ENCODE measurements at regions not wholly inside any gene's neighbourhood (a gene's known extent, or its start where the extent isn't known, plus 50 kb on each side); places are given as distances from the start of the nearest gene placed in this dataset.
"Not testable (repeated sequence)": the region's sequence is repeated elsewhere in the genome, so short reads cannot be mapped to it uniquely, and the experiment has no call there.

GRCh38 chr5:18461766-18462165 lies 827.5 kb downstream of the TAF11L14 start:
- DNase-seq (ENCODE audit: low read depth), result no peak

DNA sequence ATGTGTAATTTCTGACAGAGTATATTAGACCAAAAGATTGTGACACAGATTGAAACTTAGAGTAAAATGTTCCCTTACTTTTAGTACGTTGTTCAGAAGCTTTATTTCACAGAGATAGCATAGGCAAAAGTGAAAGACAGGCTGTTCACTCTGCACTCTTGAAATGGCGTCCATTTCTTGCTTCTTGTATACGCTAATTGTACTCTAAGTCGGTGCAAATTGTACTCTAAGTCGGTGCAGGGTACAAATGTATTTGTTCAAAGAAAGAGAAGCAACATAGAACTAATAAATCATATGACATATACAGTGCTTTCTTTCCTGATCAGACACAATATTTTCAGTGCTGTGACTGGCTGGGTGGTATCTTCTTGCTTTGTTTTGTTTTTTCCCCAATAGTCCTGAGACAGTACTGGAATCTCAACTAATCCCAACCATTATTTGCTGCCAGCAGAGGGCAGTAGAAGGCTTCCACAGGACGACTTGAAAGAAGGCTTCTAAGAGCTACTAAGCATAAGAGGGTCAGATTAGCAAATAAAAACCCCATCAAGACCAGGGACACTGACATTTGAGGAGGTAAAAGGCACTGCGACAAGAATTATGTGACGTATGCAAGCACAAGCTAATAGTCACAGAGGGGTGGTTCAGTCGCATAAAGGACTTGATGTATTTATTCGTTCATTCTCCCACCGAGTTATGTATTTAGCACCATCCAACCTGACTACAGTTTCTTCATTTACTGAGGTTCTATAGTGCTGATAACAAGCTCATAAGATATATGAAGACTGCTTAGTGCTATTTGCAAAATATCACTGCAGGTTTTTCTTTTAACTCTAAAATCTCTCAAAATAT lies 831.8 kb downstream of the TAF11L14 start:
- peak; percentile 15 for DNase-seq (ENCODE audit: low read depth)

DNA sequence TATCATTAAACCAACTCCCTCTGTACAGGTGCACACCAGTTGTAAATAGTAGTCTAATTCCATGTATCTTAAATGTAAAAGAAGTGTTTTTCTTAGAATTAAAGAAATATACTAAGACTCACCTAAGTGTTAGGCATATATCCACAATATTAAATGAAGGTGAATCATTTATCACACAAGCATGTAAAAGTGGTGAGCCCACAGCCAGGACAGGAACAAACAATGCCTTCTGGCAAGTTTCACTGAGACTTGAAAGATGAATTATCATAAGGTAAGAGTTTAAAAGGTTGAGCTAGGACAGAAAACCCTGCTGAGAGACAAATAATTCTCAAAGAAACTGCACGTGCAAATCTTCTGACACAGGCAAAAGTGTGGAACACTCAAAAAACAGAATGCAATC lies 832.5 kb downstream of the TAF11L14 start:
- DNase-seq (ENCODE audit: low read depth), result no peak

DNA sequence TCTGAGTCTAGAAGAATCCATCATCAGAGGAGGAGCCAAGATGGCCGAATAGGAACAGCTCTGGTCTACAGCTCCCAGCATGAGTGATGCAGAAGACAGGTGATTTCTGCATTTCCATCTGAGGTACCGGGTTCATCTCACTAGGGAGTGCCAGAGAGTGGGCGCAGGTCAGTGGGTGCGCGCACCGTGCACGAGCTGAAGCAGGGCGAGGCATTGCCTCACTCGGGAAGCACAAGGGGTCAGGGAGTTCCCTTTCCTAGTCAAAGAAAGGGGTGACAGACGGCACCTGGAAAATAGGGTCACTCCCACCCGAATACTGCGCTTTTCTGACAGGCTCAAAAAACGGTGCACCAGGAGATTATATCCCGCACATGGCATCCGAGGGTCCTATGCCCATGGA lies 837.5 kb downstream of the TAF11L14 start:
- DNase-seq (ENCODE audit: low read depth), result not testable (repeated sequence)

- DNase-seq (ENCODE audit: low read depth), result no peak
Observed at GRCh38 chr5:18483451-18483850, 849.2 kb downstream of the TAF11L14 start.

- no peak for DNase-seq (ENCODE audit: low read depth)
Observed at GRCh38 chr5:18487928-18488480, 853.7 kb downstream of the TAF11L14 start.

DNA sequence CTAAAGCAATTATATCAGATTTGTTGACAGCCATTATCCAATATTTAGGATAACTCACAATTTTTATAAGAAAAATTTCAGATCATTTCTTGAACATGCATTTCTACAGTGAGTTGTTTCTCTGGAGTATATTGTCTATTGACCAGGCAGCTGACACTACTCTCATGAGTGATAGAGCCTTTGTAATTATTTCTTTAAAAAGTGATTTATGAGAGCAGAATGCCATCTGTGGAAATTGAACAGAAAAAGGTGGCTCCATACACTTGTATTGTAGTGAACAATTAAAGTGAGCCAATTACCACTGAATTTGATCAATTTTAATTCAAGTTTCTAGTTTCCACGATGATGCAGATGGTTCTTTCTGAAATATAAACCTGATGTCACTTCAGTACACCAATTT lies 855.4 kb downstream of the TAF11L14 start:
- no peak for DNase-seq (ENCODE audit: low read depth)

DNA sequence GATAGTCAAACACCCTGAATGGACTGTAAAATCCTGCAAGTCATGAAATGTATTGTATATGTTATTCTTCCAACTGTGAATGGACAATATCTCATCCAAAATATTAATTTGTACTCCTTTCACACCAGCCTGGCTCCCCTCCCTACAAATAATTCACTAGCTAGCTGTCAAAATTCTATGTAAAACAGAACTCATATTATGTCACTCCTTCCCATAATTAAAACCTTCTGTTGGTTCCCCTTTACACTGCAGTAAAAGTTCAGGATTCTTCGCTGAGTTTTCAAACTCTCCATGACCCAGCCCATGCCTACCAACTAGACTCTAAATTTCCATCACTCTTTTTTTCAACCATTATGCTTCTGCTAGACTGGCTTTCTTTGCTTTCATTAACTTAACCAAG lies 857.1 kb downstream of the TAF11L14 start:
- no peak for DNase-seq (ENCODE audit: low read depth)

DNA sequence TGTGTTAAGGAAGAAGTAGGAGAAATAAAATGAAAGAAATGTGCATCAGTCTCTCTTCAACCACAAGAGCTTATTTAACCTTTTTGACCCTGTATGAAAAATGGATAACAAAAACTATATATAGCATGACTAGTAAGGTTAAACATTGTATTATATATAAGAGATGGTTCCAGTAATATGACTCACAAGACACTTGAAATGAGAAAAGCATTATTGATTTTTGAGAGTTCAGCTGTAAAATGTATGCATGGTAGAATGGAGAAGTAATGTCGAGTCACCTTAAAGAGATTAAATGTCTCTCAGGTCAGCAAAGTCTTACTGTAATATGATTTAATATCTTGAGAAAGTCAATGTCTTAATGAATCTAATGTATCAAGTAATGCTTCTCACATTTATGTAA lies 860.9 kb downstream of the TAF11L14 start:
- DNase-seq (ENCODE audit: low read depth), result no peak

DNA sequence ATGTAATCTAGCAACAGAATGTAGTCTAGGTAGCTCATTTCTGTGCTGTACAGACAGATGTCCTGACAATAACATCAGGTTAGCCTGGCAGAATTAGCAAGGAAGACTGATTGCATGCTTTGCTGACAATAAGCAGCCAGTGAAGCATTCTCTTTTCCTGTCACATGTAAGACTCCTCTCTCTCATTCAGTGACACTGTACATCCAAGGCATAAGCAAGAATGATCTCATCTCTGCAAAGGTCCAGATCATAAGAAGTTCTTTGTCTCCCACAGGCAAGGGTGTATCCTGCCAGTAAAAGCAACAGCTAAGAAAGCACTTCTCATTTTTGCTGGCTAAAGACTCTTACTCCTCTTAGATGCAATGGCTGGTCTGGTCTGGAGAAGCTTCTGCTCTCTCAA lies 861.8 kb downstream of the TAF11L14 start:
- DNase-seq (ENCODE audit: low read depth), result no peak

- no peak for DNase-seq (ENCODE audit: low read depth)
Observed at GRCh38 chr5:18497089-18497488, 862.8 kb downstream of the TAF11L14 start.

DNA sequence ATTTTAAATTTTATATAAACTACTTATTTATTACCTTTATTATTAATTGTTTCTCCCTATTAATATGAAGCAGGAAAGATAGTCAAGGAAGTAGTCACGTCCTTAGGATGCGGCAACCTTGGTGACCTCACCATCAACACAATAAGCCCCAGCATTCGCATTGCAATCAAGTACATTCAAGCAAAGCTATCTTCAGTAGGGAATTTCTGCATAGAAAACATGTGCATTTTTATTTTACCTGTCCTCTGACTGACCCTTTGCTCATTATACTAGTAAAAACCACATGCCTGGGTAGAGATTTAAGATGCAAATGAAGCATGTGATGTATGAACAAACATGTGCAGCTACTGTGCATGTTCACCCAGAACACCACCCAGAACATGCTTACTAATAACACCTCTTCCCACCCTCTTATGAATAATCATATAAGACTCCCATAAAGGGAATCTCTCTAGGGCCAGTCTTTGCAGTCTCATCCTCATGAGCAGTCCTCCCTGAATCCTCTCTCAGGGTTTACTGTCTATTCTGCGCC lies 869.6 kb downstream of the TAF11L14 start:
- no peak for DNase-seq (ENCODE audit: low read depth)

GRCh38 chr5:18507114-18507513 lies 872.9 kb downstream of the TAF11L14 start:
- no peak for DNase-seq (ENCODE audit: low read depth)

- no peak for DNase-seq (ENCODE audit: low read depth)
Observed at GRCh38 chr5:18517641-18518380, 883.6 kb downstream of the TAF11L14 start.

GRCh38 chr5:18523380-18523779 lies 889.1 kb downstream of the TAF11L14 start:
- no peak for DNase-seq (ENCODE audit: low read depth)

GRCh38 chr5:18526792-18527405 lies 892.6 kb downstream of the TAF11L14 start:
- DNase-seq (ENCODE audit: low read depth), result no peak

DNA sequence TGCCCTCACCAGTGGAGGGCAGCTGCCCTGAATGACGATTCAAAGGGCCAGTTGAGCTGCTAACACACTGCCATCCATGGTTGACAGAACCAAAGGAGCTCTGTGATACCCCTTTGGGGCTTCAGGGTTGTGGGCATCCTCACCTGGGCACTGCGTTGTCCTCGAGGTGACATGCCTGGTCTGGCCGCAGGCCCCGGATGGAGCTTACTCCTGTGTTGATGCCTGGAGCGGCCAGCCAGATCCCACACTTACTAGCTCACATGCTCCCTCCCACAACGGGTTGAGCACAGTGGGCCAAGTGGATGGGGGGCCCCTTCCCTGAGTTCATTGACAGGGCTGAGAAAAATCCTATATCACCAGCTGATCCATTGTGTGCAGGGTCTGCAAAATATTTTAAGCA lies 898.9 kb downstream of the TAF11L14 start:
- no peak for DNase-seq (ENCODE audit: low read depth)

DNA sequence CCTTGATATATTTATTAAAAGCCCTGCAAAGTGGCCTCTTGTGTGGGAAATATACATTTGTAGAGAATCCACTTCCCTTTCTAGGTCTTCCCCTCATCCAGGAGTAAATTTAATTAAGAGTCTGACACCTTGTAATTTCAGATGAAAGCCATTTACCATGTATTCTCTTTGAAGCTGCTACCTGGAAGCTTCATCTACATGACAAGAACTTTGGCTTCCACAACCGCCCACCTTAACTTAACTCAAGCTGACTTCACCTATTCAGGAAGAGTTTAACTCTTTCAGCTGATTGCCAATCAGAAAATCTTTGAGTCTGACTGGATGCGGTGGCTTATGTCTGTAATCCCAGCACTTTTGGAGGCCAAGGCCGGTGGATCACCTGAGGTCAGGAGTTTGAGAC lies 899.9 kb downstream of the TAF11L14 start:
- DNase-seq (ENCODE audit: low read depth), result no peak

DNA sequence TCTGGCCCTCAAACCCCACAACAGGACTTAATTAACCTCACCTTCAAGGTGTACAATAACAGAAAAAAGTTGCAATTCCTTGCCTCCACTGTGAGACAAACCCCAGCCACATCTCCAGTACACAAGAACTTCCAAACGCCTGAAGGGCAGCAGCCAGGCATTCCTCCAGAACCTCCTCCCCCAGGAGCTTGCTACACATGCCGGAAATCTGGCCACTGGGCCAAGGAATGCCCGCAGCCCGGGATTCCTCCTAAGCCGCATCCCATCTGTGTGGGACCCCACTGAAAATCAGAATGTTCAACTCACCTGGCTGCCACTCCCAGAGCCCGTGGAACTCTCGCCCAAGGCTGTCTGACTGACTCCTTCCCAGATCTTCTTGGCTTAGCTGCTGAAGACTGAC lies 901.5 kb downstream of the TAF11L14 start:
- not testable (repeated sequence) for DNase-seq (ENCODE audit: low read depth)

- DNase-seq (ENCODE audit: low read depth), result no peak
Observed at GRCh38 chr5:18544421-18544820, 910.2 kb downstream of the TAF11L14 start.

- no peak for DNase-seq (ENCODE audit: low read depth)
Observed at GRCh38 chr5:18546591-18546990, 912.3 kb downstream of the TAF11L14 start.

DNA sequence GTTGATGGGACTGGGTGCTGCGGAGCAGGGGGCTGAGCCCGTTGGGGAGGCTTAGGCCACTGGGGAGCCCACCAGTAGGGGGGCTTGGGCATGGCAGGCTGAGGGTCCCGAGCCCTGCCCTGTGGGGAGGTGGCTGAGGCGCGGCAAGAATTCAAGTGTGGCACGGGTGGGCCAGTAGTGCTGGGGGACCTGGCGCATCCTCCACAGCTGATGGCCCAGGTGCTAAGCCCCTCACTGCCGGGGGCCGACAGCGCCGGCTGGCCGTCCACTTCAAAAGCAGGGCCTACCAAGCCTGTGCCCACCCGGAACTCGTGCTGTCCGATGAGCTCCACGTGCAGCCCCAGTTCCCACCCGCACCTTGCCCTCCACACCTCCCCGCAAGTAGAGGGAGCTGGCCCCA lies 917.5 kb downstream of the TAF11L14 start:
- DNase-seq (ENCODE audit: low read depth), result no peak
